ENCODE measurements at regions not wholly inside any gene's neighbourhood (a gene's known extent, or its start where the extent isn't known, plus 50 kb on each side); places are given as distances from the start of the nearest gene placed in this dataset.

DNA sequence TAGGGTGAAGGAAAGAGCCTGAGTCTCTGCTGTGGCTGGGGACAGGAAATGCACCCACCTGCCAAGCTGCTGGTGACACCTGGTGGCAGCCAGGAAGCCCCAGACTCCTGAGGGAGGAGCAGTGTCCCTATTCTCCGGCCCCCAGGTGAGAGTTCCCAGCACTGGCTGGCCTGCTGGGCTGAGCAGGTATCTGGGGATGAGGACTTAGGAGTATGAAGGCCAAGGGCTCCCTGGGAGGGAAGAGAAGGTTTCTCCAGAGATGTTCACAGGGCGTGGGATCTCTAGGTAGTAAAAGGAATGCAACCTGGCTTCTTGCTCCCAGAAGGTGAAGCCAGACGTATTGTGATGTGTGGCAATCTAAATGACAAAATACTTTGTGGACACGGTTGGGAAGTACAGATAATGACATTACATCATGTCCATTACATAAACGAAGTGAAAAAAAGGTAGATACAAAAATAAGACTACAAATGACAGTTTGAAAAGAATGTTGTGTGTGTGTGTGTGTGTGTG, 75.8 kb upstream of the SLC1A4 start:
- Mint-ChIP-seq H3K27ac (no peak overlapping the region), H3K4me1 (peaks cover 6 to 14% (median 8%) of the 10 kb centered on the region in 4 donors), H3K9me3 (no peaks in the 10 kb centered on the region), H3K27me3 (peaks cover 0 to 6% of the 10 kb centered on the region in 2 donors), H3K36me3 (no peaks in the 10 kb centered on the region), H3K4me3 (no peak overlapping the region)
- POLR2A ChIA-PET (ENCODE audit: partially characterized antibody), result no interaction called here
- no peak overlapping the region for H3K27ac ChIP-seq (ENCODE audit: low read depth, low read length)
- H3K4me3 ChIP-seq (ENCODE audit: low read length in 2 of 2), result no peak overlapping the region
- intact Hi-C loops (cut with micrococcal nuclease), result loop anchor here (2.0 kb wide), 1 partner anchor 583 kb away; no protein-coding TSS in a partner anchor
- CTCF ChIA-PET (ENCODE audit: partially characterized antibody), result interaction anchor here (11.7 kb wide), 1 partner anchor 128 kb away, joined by 165 read pairs; no protein-coding TSS in a partner anchor
- no peaks in the 10 kb centered on the region for H3K36me3 ChIP-seq (ENCODE audit: insufficient read depth, low read length)
- peaks cover 6% of the 10 kb centered on the region for H3K4me1 ChIP-seq (ENCODE audit: insufficient read depth, low read length)
- peak in 3 of 5 donors; percentile 9 to 41 (median 13) for DNase-seq
- H3K27me3 ChIP-seq (ENCODE audit: insufficient read depth, low read length), result no peaks in the 10 kb centered on the region
- H3K9me3 ChIP-seq (ENCODE audit: control insufficient read depth in 1 of 2, low read length in 2 of 2), result no peaks in the 10 kb centered on the region

- H3K4me3 Mint-ChIP-seq, result no peak overlapping the region
- DNase-seq, result no peak
- no peak overlapping the region for H3K27ac ChIP-seq (ENCODE audit: low read depth, low read length)
- no peaks in the 10 kb centered on the region for H3K27me3 ChIP-seq (ENCODE audit: insufficient read depth, low read length)
- H3K27ac Mint-ChIP-seq, result no peak overlapping the region
- H3K36me3 ChIP-seq (ENCODE audit: insufficient read depth, low read length), result no peaks in the 10 kb centered on the region
- intact Hi-C loops (cut with micrococcal nuclease), result no loop called here
- H3K4me3 ChIP-seq (ENCODE audit: low read length in 2 of 2), result no peak overlapping the region
- ChIA-PET CTCF (ENCODE audit: partially characterized antibody) (interaction anchor here (1.0 to 11.7 kb wide), 6 partner anchors 13 to 330 kb away, joined by 3 to 165 read pairs (median 4); no protein-coding TSS in a partner anchor), POLR2A (ENCODE audit: partially characterized antibody) (no interaction called here)
- H3K27me3 Mint-ChIP-seq, result peaks cover 0 to 1% of the 10 kb centered on the region in 2 donors
- H3K36me3 Mint-ChIP-seq, result no peaks in the 10 kb centered on the region
- peaks cover 10% of the 10 kb centered on the region for H3K4me1 ChIP-seq (ENCODE audit: insufficient read depth, low read length)
- H3K4me1 Mint-ChIP-seq, result peaks cover 6 to 21% (median 10%) of the 10 kb centered on the region in 4 donors
- no peaks in the 10 kb centered on the region for H3K9me3 ChIP-seq (ENCODE audit: control insufficient read depth in 1 of 2, low read length in 2 of 2)
- H3K9me3 Mint-ChIP-seq, result no peaks in the 10 kb centered on the region
These were observed 75.0 kb upstream of the SLC1A4 start for GRCh38 chr2:64914247-64914646.

- DNase-seq, result no peak
- POLR2A ChIA-PET (ENCODE audit: partially characterized antibody), result no interaction called here
- H3K27ac Mint-ChIP-seq, result peak overlapping the region in 1 of 7 donors; percentile 43
- no peak overlapping the region for H3K27ac ChIP-seq (ENCODE audit: low read depth, low read length)
- CTCF ChIA-PET (ENCODE audit: partially characterized antibody), result interaction anchor here (1.0 to 11.7 kb wide), 9 partner anchors 12 to 331 kb away, joined by 3 to 165 read pairs (median 6); partner anchors contain the start of gene CEP68
- peaks cover 10% of the 10 kb centered on the region for H3K4me1 ChIP-seq (ENCODE audit: insufficient read depth, low read length)
- H3K27me3 ChIP-seq (ENCODE audit: insufficient read depth, low read length), result no peaks in the 10 kb centered on the region
- no peaks in the 10 kb centered on the region for H3K9me3 ChIP-seq (ENCODE audit: control insufficient read depth in 1 of 2, low read length in 2 of 2)
- H3K9me3 Mint-ChIP-seq, result no peaks in the 10 kb centered on the region
- H3K4me3 ChIP-seq (ENCODE audit: low read length in 2 of 2), result no peak overlapping the region
- no peaks in the 10 kb centered on the region for H3K36me3 ChIP-seq (ENCODE audit: insufficient read depth, low read length)
- no peak overlapping the region for H3K4me3 Mint-ChIP-seq
- intact Hi-C loops (cut with micrococcal nuclease), result loop anchor here (5.0 kb wide), 1 partner anchor 72 kb away; the partner anchor contains the start of gene SLC1A4
- peaks cover 0 to 1% of the 10 kb centered on the region in 2 donors for H3K27me3 Mint-ChIP-seq
- H3K36me3 Mint-ChIP-seq, result no peaks in the 10 kb centered on the region
- peaks cover 6 to 21% (median 10%) of the 10 kb centered on the region in 4 donors for H3K4me1 Mint-ChIP-seq
These were observed 74.3 kb upstream of the SLC1A4 start for GRCh38 chr2:64914735-64915509.

DNA sequence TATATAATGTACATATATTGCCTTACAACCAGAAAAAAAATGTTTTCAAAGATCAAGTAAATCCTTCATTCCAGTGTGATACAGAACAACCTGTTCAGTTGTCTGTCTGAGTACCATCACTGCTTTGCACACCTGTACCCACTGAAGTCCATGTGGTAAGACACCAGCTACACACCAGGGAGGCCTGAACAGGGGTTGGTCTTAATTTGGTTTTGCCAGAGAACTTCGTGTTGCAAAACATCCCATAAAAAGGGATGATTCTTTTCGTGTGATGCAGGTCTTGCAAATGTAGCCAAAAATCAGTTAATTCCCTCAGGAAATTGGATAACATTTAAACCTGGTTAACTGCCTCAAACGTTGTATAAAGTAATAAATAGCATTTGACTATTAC, 73.7 kb upstream of the SLC1A4 start:
- Histone ChIP-seq H3K4me3 (ENCODE audit: low read length in 2 of 2) (no peak overlapping the region), H3K27ac (ENCODE audit: low read depth, low read length) (no peak overlapping the region), H3K36me3 (ENCODE audit: insufficient read depth, low read length) (no peaks in the 10 kb centered on the region), H3K4me1 (ENCODE audit: insufficient read depth, low read length) (peaks cover 10% of the 10 kb centered on the region), H3K9me3 (ENCODE audit: control insufficient read depth in 1 of 2, low read length in 2 of 2) (no peaks in the 10 kb centered on the region), H3K27me3 (ENCODE audit: insufficient read depth, low read length) (no peaks in the 10 kb centered on the region)
- DNase-seq, result no peak
- Mint-ChIP-seq H3K27me3 (peaks cover 0 to 1% of the 10 kb centered on the region in 2 donors), H3K27ac (no peak overlapping the region), H3K9me3 (no peaks in the 10 kb centered on the region), H3K36me3 (no peaks in the 10 kb centered on the region), H3K4me3 (no peak overlapping the region), H3K4me1 (peaks cover 6 to 21% (median 10%) of the 10 kb centered on the region in 4 donors)
- ChIA-PET POLR2A (ENCODE audit: partially characterized antibody) (no interaction called here), CTCF (ENCODE audit: partially characterized antibody) (interaction anchor here (0.8 to 11.7 kb wide), 10 partner anchors 11 to 392 kb away, joined by 3 to 165 read pairs (median 5); partner anchors contain the start of genes AFTPH and CEP68)
- intact Hi-C loops (cut with micrococcal nuclease), result loop anchor here (5.0 kb wide), 1 partner anchor 72 kb away; the partner anchor contains the start of gene SLC1A4

DNA sequence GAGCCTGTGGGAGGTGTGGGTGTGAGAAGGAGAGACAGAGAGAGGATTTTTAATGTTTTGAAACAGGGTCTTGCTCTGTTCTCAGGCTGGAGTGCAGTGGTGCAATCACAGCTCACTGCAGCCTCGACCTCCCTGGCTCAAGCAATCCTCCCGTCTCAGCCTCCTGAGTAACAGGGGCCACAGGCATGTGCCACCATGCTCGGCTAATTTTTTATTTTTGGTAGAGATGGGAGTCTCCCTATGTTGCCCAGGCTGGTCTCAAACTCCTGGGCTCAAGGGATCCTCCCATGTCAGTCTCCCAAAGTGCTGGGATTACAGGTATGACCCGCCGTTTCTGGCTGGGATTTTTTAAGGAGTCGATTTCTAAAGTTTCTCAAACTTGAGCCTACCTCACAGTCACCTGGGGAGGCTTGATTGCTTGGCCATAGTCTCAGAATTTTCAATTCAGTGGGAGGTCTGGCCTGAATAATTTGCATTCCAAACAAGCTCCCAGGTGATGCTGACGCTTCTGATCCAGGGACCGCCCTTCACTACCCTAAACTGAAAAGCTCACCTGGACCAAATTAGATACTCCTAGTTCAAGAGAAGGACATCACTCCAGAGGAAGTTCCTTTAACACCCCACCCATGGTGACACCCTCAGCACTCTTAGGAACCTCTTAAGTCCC, 70.8 kb upstream of the SLC1A4 start:
- Mint-ChIP-seq H3K27ac (peak overlapping the region in 6 of 7 donors; percentile 4 to 87 (median 62)), H3K36me3 (no peaks in the 10 kb centered on the region), H3K4me1 (peaks cover 6 to 19% (median 10%) of the 10 kb centered on the region in 4 donors), H3K4me3 (peak overlapping the region; percentile 85 to 95 (median 89)), H3K27me3 (no peaks in the 10 kb centered on the region), H3K9me3 (no peaks in the 10 kb centered on the region)
- ChIA-PET POLR2A (ENCODE audit: partially characterized antibody) (interaction anchor here (0.7 to 3.0 kb wide), 8 partner anchors 70 to 395 kb away, joined by 3 to 20 read pairs (median 4); partner anchors contain the start of genes AFTPH, CEP68 and SLC1A4), CTCF (ENCODE audit: partially characterized antibody) (interaction anchor here (0.6 to 11.7 kb wide), 46 partner anchors 10 to 658 kb away, joined by 3 to 165 read pairs (median 4); partner anchors contain the start of genes AFTPH, CEP68, RAB1A and SLC1A4)
- peak overlapping the region; percentile 64 to 73 for H3K4me3 ChIP-seq (ENCODE audit: low read length in 2 of 2)
- peaks cover 10% of the 10 kb centered on the region for H3K4me1 ChIP-seq (ENCODE audit: insufficient read depth, low read length)
- H3K9me3 ChIP-seq (ENCODE audit: control insufficient read depth in 1 of 2, low read length in 2 of 2), result no peaks in the 10 kb centered on the region
- intact Hi-C loops (cut with micrococcal nuclease), result loop anchor here (5.0 kb wide), 1 partner anchor 69 kb away; the partner anchor contains the start of gene SLC1A4
- DNase-seq, result no peak
- H3K36me3 ChIP-seq (ENCODE audit: insufficient read depth, low read length), result no peaks in the 10 kb centered on the region
- H3K27ac ChIP-seq (ENCODE audit: low read depth, low read length), result peak overlapping the region; percentile 32
- H3K27me3 ChIP-seq (ENCODE audit: insufficient read depth, low read length), result no peaks in the 10 kb centered on the region

DNA sequence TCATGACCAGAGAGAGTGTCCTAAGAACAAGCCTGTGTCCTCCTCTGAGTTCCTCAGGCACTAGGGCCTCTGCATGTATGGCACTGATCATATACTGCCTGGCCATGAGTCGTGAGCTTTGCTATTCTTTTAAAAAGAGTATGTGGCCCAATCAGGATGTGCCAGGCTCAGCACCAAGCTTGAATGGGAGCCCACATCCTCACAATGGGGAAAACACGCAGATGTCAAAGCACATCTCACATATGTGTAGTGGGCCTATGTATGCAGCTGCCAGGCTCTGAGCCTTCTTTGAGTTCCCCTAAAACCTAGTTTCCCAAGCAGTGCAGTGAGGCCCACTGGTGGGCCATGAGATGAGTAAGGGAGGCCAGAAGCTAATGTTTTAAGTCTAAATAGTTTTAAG, 69.9 kb upstream of the SLC1A4 start:
- Histone ChIP-seq H3K4me3 (ENCODE audit: low read length in 2 of 2) (no peak overlapping the region), H3K36me3 (ENCODE audit: insufficient read depth, low read length) (no peaks in the 10 kb centered on the region), H3K4me1 (ENCODE audit: insufficient read depth, low read length) (peaks cover 10% of the 10 kb centered on the region), H3K9me3 (ENCODE audit: control insufficient read depth in 1 of 2, low read length in 2 of 2) (no peaks in the 10 kb centered on the region), H3K27ac (ENCODE audit: low read depth, low read length) (no peak overlapping the region), H3K27me3 (ENCODE audit: insufficient read depth, low read length) (no peaks in the 10 kb centered on the region)
- peaks cover 6 to 16% (median 9%) of the 10 kb centered on the region in 4 donors for H3K4me1 Mint-ChIP-seq
- no peaks in the 10 kb centered on the region for H3K27me3 Mint-ChIP-seq
- H3K9me3 Mint-ChIP-seq, result no peaks in the 10 kb centered on the region
- no peaks in the 10 kb centered on the region for H3K36me3 Mint-ChIP-seq
- H3K4me3 Mint-ChIP-seq, result peak overlapping the region in 5 of 8 donors; percentile 9 to 68 (median 26)
- no peak for DNase-seq
- ChIA-PET CTCF (ENCODE audit: partially characterized antibody) (interaction anchor here (0.7 to 11.7 kb wide), 13 partner anchors 9 to 431 kb away, joined by 3 to 165 read pairs (median 4); partner anchors contain the start of gene CEP68), POLR2A (ENCODE audit: partially characterized antibody) (interaction anchor here (3.0 kb wide), 1 partner anchor 137 kb away, joined by 20 read pairs; the partner anchor contains the start of gene CEP68)
- H3K27ac Mint-ChIP-seq, result peak overlapping the region in 2 of 7 donors; percentile 37 to 60
- intact Hi-C loops (cut with micrococcal nuclease), result loop anchor here (5.0 kb wide), 1 partner anchor 68 kb away; the partner anchor contains the start of gene SLC1A4
